ENCODE measurements at regions not wholly inside any gene's neighbourhood (a gene's known extent, or its start where the extent isn't known, plus 50 kb on each side); places are given as distances from the start of the nearest gene placed in this dataset.

DNA sequence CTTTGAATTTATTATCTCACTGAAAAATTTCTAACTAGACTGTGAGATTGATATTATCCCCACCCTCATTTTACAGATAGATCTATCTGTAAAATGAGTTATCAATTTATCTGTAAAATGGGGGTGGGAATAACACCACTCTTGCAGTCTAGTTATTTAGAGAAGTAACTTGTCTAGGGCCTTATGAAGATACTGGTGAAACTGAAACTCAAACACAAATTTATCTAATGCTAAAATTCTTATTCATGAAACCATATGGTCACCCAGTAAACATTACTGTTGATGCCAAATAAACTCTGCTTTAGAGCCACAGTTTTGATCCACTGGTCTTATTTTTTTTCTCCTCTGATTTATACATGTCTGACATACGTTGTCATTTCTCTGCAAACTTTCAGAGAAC, 52.1 kb upstream of the SMIM36 start:
- intact Hi-C loops (cut with DNase I; ENCODE audit: low total_unique reads): no loop called here
- TF ChIP-seq POLR2AphosphoS5 (IDR thresholded peaks at IDR 0.05) (no peak), POLR2A (IDR thresholded peaks at IDR 0.05) (no peak)
- TF ChIP-seq, protein P1, sequence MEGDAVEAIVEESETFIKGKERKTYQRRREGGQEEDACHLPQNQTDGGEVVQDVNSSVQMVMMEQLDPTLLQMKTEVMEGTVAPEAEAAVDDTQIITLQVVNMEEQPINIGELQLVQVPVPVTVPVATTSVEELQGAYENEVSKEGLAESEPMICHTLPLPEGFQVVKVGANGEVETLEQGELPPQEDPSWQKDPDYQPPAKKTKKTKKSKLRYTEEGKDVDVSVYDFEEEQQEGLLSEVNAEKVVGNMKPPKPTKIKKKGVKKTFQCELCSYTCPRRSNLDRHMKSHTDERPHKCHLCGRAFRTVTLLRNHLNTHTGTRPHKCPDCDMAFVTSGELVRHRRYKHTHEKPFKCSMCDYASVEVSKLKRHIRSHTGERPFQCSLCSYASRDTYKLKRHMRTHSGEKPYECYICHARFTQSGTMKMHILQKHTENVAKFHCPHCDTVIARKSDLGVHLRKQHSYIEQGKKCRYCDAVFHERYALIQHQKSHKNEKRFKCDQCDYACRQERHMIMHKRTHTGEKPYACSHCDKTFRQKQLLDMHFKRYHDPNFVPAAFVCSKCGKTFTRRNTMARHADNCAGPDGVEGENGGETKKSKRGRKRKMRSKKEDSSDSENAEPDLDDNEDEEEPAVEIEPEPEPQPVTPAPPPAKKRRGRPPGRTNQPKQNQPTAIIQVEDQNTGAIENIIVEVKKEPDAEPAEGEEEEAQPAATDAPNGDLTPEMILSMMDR (IDR thresholded peaks at IDR 0.05 in 8 of 11, conservative IDR thresholded peaks at IDR 0.05 in 3 of 11): no peak
- Histone ChIP-seq H3K27ac (no peak overlapping the region), H3K4me1 (no peaks in the 10 kb centered on the region), H3K36me3 (no peaks in the 10 kb centered on the region), H3K27me3 (replicated peaks in 1 of 7) (no peaks in the 10 kb centered on the region), H3K9me3 (no peaks in the 10 kb centered on the region), H3K4me3 (no peak overlapping the region)
- DNase-seq: no peak
- WGBS, 5 donors: 77 to 94% (median 82%) methylated on average over 1 of the region's 1 CpG

DNA sequence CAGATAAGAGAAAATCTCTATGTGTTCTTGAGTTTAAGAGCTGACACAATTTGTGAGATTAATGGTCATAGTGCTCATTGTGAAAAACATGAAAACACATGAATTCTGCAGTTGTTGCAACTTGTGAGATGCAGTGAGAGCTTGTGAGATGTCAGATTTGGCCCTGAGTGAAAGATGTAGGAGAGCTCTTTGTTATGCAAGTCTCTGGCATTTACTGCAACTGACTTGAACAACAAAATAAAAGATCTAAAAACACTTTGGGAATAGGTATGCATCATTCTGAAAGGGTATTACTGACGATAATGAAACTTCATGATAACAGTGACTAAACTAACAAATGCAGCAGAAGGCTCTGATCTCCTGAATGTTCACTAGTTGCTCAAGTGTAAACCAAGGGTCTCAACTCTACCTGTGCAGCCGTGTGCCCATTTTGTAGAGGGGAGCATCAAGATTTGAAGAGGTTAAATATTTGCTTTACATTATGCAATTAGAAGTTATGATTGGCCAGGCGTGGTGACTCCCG, 50.8 kb upstream of the SMIM36 start:
- H3K36me3 ChIP-seq: no peaks in the 10 kb centered on the region
- no peaks in the 10 kb centered on the region for H3K27me3 ChIP-seq (replicated peaks in 1 of 7)
- no peaks in the 10 kb centered on the region for H3K4me1 ChIP-seq
- H3K27ac ChIP-seq: no peak overlapping the region
- 82 to 90% (median 87%) methylated on average over 4 of the region's 4 CpGs for WGBS, 5 donors
- intact Hi-C loops (cut with DNase I; ENCODE audit: low total_unique reads): no loop called here
- no peak for DNase-seq
- H3K9me3 ChIP-seq: no peaks in the 10 kb centered on the region
- no peak overlapping the region for H3K4me3 ChIP-seq
- TF ChIP-seq POLR2A (IDR thresholded peaks at IDR 0.05) (no peak), POLR2AphosphoS5 (IDR thresholded peaks at IDR 0.05) (no peak)
- TF ChIP-seq, protein P1 (IDR thresholded peaks at IDR 0.05 in 8 of 11, conservative IDR thresholded peaks at IDR 0.05 in 3 of 11): no peak

DNA sequence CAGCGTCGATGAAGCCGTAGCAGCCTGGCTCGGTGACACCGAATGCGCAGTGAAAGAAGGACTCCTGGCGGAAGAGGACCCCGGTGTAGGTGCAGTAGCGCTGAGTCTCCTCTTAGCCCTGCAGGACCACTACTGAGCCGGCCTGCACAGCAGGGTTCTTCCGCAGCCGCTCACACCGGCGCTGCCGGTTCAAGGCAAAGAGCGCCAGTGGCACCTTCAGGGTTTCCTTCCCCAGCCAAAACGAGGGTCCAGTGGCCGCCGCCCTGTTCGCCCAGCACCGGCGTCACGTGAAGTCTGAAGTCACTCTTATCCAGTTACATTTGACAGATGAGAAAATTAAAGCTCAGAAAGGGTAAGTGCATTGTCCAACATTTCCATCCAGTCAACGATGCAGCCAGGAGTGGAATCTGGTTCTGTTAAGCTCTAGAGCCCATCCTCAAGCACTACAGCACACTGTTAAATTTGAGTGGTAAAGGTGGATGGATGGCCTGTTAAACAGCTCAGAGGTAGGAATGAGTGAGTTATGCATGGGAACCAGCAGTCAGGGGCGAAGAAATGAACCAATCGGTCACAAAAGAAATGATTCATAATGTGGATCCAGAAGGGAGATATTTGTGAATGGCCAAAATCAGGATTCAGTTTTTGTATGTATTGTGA, 50.2 kb upstream of the SMIM36 start:
- Histone ChIP-seq H3K4me1 (no peaks in the 10 kb centered on the region), H3K4me3 (no peak overlapping the region), H3K27ac (no peak overlapping the region), H3K36me3 (no peaks in the 10 kb centered on the region), H3K9me3 (no peaks in the 10 kb centered on the region), H3K27me3 (replicated peaks in 1 of 7) (no peaks in the 10 kb centered on the region)
- intact Hi-C loops (cut with DNase I; ENCODE audit: low total_unique reads): no loop called here
- no peak for DNase-seq
- TF ChIP-seq POLR2A (IDR thresholded peaks at IDR 0.05): no peak
- TF ChIP-seq, protein P1 (IDR thresholded peaks at IDR 0.05 in 8 of 11, conservative IDR thresholded peaks at IDR 0.05 in 3 of 11): no peak
- TF ChIP-seq POLR2AphosphoS5 (IDR thresholded peaks at IDR 0.05): no peak
- WGBS, 5 donors: 89 to 96% (median 94%) methylated on average over 23 to 26 of the region's 26 CpGs

Data from spleen (tissue), 11 donors.